ENCODE measurements at regions not wholly inside any gene's neighbourhood (a gene's known extent, or its start where the extent isn't known, plus 50 kb on each side); places are given as distances from the start of the nearest gene placed in this dataset.
"Not testable (repeated sequence)": the region's sequence is repeated elsewhere in the genome, so short reads cannot be mapped to it uniquely, and the experiment has no call there.

- DNase-seq (ENCODE audit: low read depth, low spot score) = no peak
These were observed 629.3 kb upstream of the NRP1 start for GRCh38 chr10:33963729-33964128.

GRCh38 chr10:33956322-33956721 lies 621.9 kb upstream of the NRP1 start:
- DNase-seq (ENCODE audit: low read depth, low spot score) = not testable (repeated sequence)

- no peak for DNase-seq (ENCODE audit: low read depth, low spot score)
These were observed 621.2 kb upstream of the NRP1 start for GRCh38 chr10:33955676-33956075.

- no peak for DNase-seq (ENCODE audit: low read depth, low spot score)
These were observed 618.4 kb upstream of the NRP1 start for GRCh38 chr10:33952692-33953360.

GRCh38 chr10:33950206-33950605 lies 615.7 kb upstream of the NRP1 start:
- peak; percentile 2 for DNase-seq (ENCODE audit: low read depth, low spot score)

GRCh38 chr10:33947544-33947943 lies 613.1 kb upstream of the NRP1 start:
- no peak for DNase-seq (ENCODE audit: low read depth, low spot score)

GRCh38 chr10:33945051-33945450 lies 610.6 kb upstream of the NRP1 start:
- DNase-seq (ENCODE audit: low read depth, low spot score) = no peak

- no peak for DNase-seq (ENCODE audit: low read depth, low spot score)
These were observed 608.0 kb upstream of the NRP1 start for GRCh38 chr10:33942508-33942907.

GRCh38 chr10:33939892-33940291 lies 605.4 kb upstream of the NRP1 start:
- DNase-seq (ENCODE audit: low read depth, low spot score) = no peak

- no peak for DNase-seq (ENCODE audit: low read depth, low spot score)
These were observed 604.9 kb upstream of the NRP1 start for GRCh38 chr10:33939410-33939809.

GRCh38 chr10:33938001-33938400 lies 603.5 kb upstream of the NRP1 start:
- DNase-seq (ENCODE audit: low read depth, low spot score) = no peak

GRCh38 chr10:33937036-33937730 lies 602.7 kb upstream of the NRP1 start:
- DNase-seq (ENCODE audit: low read depth, low spot score) = no peak

GRCh38 chr10:33935350-33935749 lies 600.9 kb upstream of the NRP1 start:
- no peak for DNase-seq (ENCODE audit: low read depth, low spot score)

- DNase-seq (ENCODE audit: low read depth, low spot score) = no peak
These were observed 595.6 kb upstream of the NRP1 start for GRCh38 chr10:33930079-33930478.

- DNase-seq (ENCODE audit: low read depth, low spot score) = no peak
These were observed 592.9 kb upstream of the NRP1 start for GRCh38 chr10:33927347-33927746.

GRCh38 chr10:33921970-33922605 lies 587.6 kb upstream of the NRP1 start:
- DNase-seq (ENCODE audit: low read depth, low spot score) = no peak

- no peak for DNase-seq (ENCODE audit: low read depth, low spot score)
These were observed 585.9 kb upstream of the NRP1 start for GRCh38 chr10:33920351-33920750.

GRCh38 chr10:33919244-33919643 lies 584.8 kb upstream of the NRP1 start:
- no peak for DNase-seq (ENCODE audit: low read depth, low spot score)

GRCh38 chr10:33917069-33917780 lies 582.8 kb upstream of the NRP1 start:
- DNase-seq (ENCODE audit: low read depth, low spot score) = no peak

- no peak for DNase-seq (ENCODE audit: low read depth, low spot score)
These were observed 580.3 kb upstream of the NRP1 start for GRCh38 chr10:33914746-33915145.

GRCh38 chr10:33913194-33913593 lies 578.7 kb upstream of the NRP1 start:
- no peak for DNase-seq (ENCODE audit: low read depth, low spot score)

- not testable (repeated sequence) for DNase-seq (ENCODE audit: low read depth, low spot score)
These were observed 575.0 kb upstream of the NRP1 start for GRCh38 chr10:33909476-33909875.
